Ovary (tissue), 3 donors: ENCODE measurements at regions not wholly inside any gene's neighbourhood (a gene's known extent, or its start where the extent isn't known, plus 50 kb on each side); places are given as distances from the start of the nearest gene placed in this dataset.

Source experiments
- CTCF ChIP-seq, 3 donors: fragments of 450-650 bp in 2 of 3; fragments of 200-600 bp in 1 of 3; IDR thresholded peaks; one replicate each; pipeline versions ENCODE4 v1.5.1 to v1.8.0; 2016 to 2022; ENCODE audit warnings: antibody characterized with exemption in 3 of 3, mild to moderate bottlenecking in 1 of 3
- EP300 ChIP-seq: sonication (generic); formaldehyde crosslinking; IDR thresholded peaks from one replicate; pipeline ENCODE4 v1.6.1; 2017; ENCODE audit warnings: antibody characterized with exemption
- donor health status: DM: no; HTN: no; CAD: no.

- TF ChIP-seq CTCF (IDR thresholded peaks at IDR 0.05), result no peak
- no peak for TF ChIP-seq EP300
Measured at GRCh38 chr6:105869835-105870440, 216.2 kb upstream of the PRDM1 start.
